ENCODE measurements at regions not wholly inside any gene's neighbourhood (a gene's known extent, or its start where the extent isn't known, plus 50 kb on each side); places are given as distances from the start of the nearest gene placed in this dataset.

DNA sequence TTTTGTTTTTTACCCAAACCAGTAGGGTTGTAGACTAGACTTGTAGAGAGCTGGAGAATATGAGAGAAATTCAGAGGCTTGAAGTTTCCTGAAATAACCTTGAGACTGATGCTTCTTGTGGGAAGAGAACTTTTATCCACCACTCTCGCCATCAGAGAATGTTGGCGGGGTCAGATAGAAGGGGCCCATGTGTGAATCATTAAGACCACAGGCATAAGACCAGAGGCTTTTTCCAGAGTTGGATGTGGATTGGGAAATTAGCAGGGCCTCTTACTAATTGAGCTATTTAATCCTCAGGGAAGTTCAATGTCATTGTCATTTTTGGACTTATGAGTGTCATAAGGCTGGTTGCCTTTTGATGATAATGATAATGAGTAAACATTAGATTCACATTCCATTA lies 246.9 kb upstream of the THRB start:
- H3K79me2 ChIP-seq (ENCODE audit: low read length) = no peaks in the 10 kb centered on the region
- no peak overlapping the region for H3K4me3 ChIP-seq (ENCODE audit: low read length)
- no peaks in the 10 kb centered on the region for H3K27me3 ChIP-seq (ENCODE audit: low read length)

DNA sequence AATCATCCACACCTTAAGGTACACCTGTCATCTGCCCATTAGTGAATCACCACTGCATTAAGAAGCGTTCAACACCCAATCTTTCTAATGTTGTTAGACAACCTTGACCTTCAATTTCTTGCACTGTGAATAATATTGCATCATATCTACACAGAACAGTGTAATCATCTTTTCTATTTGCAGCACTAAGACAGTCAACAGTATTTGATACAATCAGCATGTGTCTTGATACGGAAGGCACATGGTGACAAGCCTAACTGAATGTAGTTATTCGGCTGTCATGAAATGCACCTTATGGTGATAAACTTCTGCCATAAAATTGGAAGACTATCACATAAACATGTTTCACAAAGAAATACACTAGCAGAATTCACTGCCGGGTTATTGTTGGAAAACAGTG lies 253.9 kb upstream of the THRB start:
- Histone ChIP-seq H3K27me3 (ENCODE audit: low read length) (no peaks in the 10 kb centered on the region), H4K20me1 (ENCODE audit: insufficient read depth, low read depth, low read length) (no peaks in the 10 kb centered on the region), H3K9me3 (ENCODE audit: low read length) (no peaks in the 10 kb centered on the region), H3K9me2 (replicated peaks; ENCODE audit: insufficient read depth, low read length) (no peaks in the 10 kb centered on the region), H3K4me2 (ENCODE audit: low read depth, low read length, poor library complexity, severe bottlenecking) (no peak overlapping the region), H3K27ac (ENCODE audit: low read length) (no peak overlapping the region), H2AFZ (ENCODE audit: low read length) (no peak overlapping the region), H3K4me3 (ENCODE audit: low read length) (no peak overlapping the region), H3K79me2 (ENCODE audit: low read length) (no peaks in the 10 kb centered on the region), H3K36me3 (ENCODE audit: insufficient read depth, low read length) (no peaks in the 10 kb centered on the region), H3K9ac (ENCODE audit: low read length) (no peak overlapping the region), H3K4me1 (ENCODE audit: low read length) (no peaks in the 10 kb centered on the region)
- no peak for DNase-seq

More for the DNA sequence above, 246.9 kb upstream of the THRB start:
- no peaks in the 10 kb centered on the region for H4K20me1 ChIP-seq (ENCODE audit: insufficient read depth, low read depth, low read length)
- H3K9me3 ChIP-seq (ENCODE audit: low read length) = no peaks in the 10 kb centered on the region
- H3K27ac ChIP-seq (ENCODE audit: low read length) = no peak overlapping the region
- H3K36me3 ChIP-seq (ENCODE audit: insufficient read depth, low read length) = no peaks in the 10 kb centered on the region
- no peak overlapping the region for H3K9ac ChIP-seq (ENCODE audit: low read length)
- no peak overlapping the region for H3K4me2 ChIP-seq (ENCODE audit: low read depth, low read length, poor library complexity, severe bottlenecking)
- no peak for DNase-seq
- H2AFZ ChIP-seq (ENCODE audit: low read length) = no peak overlapping the region
- no peaks in the 10 kb centered on the region for H3K4me1 ChIP-seq (ENCODE audit: low read length)
- no peaks in the 10 kb centered on the region for H3K9me2 ChIP-seq (replicated peaks; ENCODE audit: insufficient read depth, low read length)

DNA sequence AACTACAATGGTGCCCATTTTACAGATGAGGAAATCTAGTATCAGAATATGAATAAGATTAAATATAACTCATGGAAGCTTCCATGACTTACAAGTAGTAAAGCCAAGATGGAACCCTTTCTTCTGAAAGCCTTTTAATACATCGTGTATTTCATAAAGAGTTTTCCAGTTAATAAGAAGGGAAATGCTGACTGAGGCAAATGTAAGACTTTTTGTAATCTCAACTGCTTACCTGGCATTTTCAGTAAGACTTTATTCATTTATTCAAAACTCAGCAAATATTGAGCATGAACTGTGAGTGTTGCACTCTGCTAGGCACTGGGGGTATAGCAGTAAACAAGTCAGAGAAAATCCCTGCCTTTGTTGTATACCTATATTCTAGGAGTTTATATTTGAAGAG lies 256.4 kb upstream of the THRB start:
- no peaks in the 10 kb centered on the region for H3K27me3 ChIP-seq (ENCODE audit: low read length)
- H4K20me1 ChIP-seq (ENCODE audit: insufficient read depth, low read depth, low read length) = no peaks in the 10 kb centered on the region
- H3K36me3 ChIP-seq (ENCODE audit: insufficient read depth, low read length) = no peaks in the 10 kb centered on the region
- no peak for DNase-seq
- no peak overlapping the region for H3K4me3 ChIP-seq (ENCODE audit: low read length)
- H3K9me2 ChIP-seq (replicated peaks; ENCODE audit: insufficient read depth, low read length) = no peaks in the 10 kb centered on the region
- H3K4me2 ChIP-seq (ENCODE audit: low read depth, low read length, poor library complexity, severe bottlenecking) = no peak overlapping the region
- H2AFZ ChIP-seq (ENCODE audit: low read length) = no peak overlapping the region
- no peak overlapping the region for H3K9ac ChIP-seq (ENCODE audit: low read length)
- H3K9me3 ChIP-seq (ENCODE audit: low read length) = no peaks in the 10 kb centered on the region
- no peaks in the 10 kb centered on the region for H3K4me1 ChIP-seq (ENCODE audit: low read length)
- H3K27ac ChIP-seq (ENCODE audit: low read length) = no peak overlapping the region
- no peaks in the 10 kb centered on the region for H3K79me2 ChIP-seq (ENCODE audit: low read length)

DNA sequence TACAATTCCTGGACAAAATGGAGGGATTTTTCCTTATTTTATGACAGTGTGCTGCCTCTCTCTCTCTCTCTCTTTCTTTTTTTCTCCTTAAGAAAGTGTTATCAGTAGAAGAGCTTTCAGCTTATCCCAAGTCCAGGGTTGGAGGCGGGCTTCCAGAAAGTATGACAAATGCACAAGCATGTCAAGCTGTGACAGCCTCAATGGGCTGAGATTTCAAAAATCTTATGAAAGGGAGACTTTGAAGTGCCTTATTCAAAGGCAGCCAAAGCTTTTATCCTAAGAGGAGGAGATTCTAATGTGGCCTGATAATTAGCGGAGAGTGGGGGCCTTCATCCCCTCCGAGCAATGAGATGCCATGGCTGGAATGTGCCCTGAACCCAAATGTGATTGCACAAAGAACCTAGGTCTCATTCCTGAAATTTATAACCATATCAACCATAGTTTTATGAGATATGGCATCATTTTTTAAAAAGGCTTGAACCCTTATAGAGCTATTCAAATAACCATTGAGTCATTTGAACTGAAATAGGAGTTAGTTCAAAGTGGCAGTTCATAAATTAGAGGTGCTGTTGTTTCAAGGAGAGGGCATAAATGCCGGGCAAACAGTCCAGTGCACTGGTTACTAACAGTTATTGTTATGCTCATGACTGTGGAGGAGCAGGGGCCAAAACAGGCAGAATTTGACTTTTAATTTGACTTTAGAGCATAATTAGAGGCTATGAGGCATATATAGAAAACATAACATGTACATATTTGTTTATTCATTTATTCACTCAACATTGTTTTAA lies 261.6 kb upstream of the THRB start:
- Histone ChIP-seq H3K4me3 (ENCODE audit: low read length) (no peak overlapping the region), H2AFZ (ENCODE audit: low read length) (no peak overlapping the region), H3K27me3 (ENCODE audit: low read length) (no peaks in the 10 kb centered on the region), H3K4me1 (ENCODE audit: low read length) (no peaks in the 10 kb centered on the region), H3K9me2 (replicated peaks; ENCODE audit: insufficient read depth, low read length) (no peaks in the 10 kb centered on the region), H3K9ac (ENCODE audit: low read length) (no peak overlapping the region), H3K79me2 (ENCODE audit: low read length) (no peaks in the 10 kb centered on the region), H3K9me3 (ENCODE audit: low read length) (no peaks in the 10 kb centered on the region), H3K27ac (ENCODE audit: low read length) (no peak overlapping the region), H4K20me1 (ENCODE audit: insufficient read depth, low read depth, low read length) (no peaks in the 10 kb centered on the region), H3K36me3 (ENCODE audit: insufficient read depth, low read length) (no peaks in the 10 kb centered on the region), H3K4me2 (ENCODE audit: low read depth, low read length, poor library complexity, severe bottlenecking) (no peak overlapping the region)
- DNase-seq = no peak

DNA sequence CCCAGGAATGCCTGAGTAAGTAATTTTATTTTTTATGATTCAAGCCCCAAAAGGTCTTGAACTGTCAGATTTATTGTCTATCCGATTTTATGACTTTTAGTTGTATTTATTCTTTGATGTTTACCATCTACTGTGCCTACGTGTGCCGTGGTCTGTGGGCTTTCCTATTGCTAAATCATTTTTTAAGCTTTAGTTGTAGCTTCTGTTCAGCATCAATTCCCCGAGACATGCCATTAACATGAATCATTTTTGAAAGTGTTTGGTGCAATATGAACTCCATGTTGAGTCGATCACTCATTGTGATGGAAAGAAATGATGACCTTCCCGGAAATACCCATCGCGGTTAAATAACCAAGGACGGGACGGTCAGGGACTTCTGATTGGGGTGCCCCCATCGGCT lies 268.7 kb upstream of the THRB start:
- Histone ChIP-seq H3K4me3 (ENCODE audit: low read length) (no peak overlapping the region), H2AFZ (ENCODE audit: low read length) (no peak overlapping the region), H3K9me2 (replicated peaks; ENCODE audit: insufficient read depth, low read length) (no peaks in the 10 kb centered on the region), H3K79me2 (ENCODE audit: low read length) (no peaks in the 10 kb centered on the region), H3K27me3 (ENCODE audit: low read length) (no peaks in the 10 kb centered on the region), H3K4me2 (ENCODE audit: low read depth, low read length, poor library complexity, severe bottlenecking) (no peak overlapping the region), H3K36me3 (ENCODE audit: insufficient read depth, low read length) (no peaks in the 10 kb centered on the region), H3K9me3 (ENCODE audit: low read length) (no peaks in the 10 kb centered on the region), H3K9ac (ENCODE audit: low read length) (no peak overlapping the region), H4K20me1 (ENCODE audit: insufficient read depth, low read depth, low read length) (no peaks in the 10 kb centered on the region), H3K27ac (ENCODE audit: low read length) (no peak overlapping the region), H3K4me1 (ENCODE audit: low read length) (no peaks in the 10 kb centered on the region)
- no peak for DNase-seq

DNA sequence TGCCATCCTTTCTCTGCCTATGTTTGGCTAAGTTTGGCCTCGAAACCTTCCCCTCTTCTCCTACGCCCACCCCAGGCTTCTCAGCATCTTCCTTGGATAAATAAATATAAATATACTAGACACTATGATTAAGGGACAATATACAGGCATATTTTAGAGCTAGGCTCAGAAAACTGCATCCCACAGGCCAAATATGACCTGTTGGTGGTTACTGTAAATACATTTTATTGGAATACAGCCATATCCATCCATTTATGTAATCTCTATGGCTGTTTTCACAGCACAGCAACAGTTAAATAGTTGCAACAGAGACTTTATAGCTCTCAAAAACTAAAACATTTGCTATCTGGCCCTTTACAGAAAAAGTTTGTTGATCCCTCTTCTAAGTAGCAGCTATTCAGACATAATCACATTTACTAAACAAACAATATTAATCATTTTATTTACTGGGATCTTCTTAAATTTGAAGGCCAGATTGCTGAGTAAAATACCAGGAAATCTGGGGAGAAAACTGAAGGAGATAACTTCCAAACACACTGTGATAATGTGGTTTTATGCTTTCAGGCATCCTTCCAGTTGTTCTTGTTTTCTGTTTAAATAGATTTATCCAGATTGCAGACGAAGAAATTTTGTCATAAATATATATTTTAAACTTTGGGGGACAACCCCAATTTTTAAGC lies 269.7 kb upstream of the THRB start:
- Histone ChIP-seq H3K9me2 (replicated peaks; ENCODE audit: insufficient read depth, low read length) (no peaks in the 10 kb centered on the region), H3K36me3 (ENCODE audit: insufficient read depth, low read length) (no peaks in the 10 kb centered on the region), H2AFZ (ENCODE audit: low read length) (no peak overlapping the region), H3K27ac (ENCODE audit: low read length) (no peak overlapping the region), H4K20me1 (ENCODE audit: insufficient read depth, low read depth, low read length) (no peaks in the 10 kb centered on the region), H3K79me2 (ENCODE audit: low read length) (no peaks in the 10 kb centered on the region), H3K27me3 (ENCODE audit: low read length) (no peaks in the 10 kb centered on the region), H3K4me2 (ENCODE audit: low read depth, low read length, poor library complexity, severe bottlenecking) (no peak overlapping the region), H3K4me1 (ENCODE audit: low read length) (no peaks in the 10 kb centered on the region), H3K9ac (ENCODE audit: low read length) (no peak overlapping the region), H3K4me3 (ENCODE audit: low read length) (no peak overlapping the region), H3K9me3 (ENCODE audit: low read length) (no peaks in the 10 kb centered on the region)
- no peak for DNase-seq

DNA sequence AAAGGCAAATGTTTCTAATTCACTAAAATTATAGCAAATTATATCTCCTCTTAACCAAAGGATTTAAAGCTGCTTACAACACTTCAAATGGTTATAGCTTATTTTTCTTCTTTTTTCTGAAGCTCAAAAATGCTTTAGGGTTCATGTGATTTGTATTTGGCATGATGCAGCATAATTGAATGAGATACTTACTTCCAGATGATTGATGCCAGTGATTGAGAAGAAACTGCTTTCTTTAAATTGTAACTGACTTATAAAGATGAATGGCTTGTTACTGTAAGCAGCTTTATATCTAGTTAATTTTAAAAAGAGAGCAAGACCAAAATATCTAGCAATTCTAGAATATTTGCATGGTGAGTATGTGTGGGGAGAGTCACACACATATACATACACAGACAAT lies 270.7 kb upstream of the THRB start:
- no peaks in the 10 kb centered on the region for H4K20me1 ChIP-seq (ENCODE audit: insufficient read depth, low read depth, low read length)
- no peaks in the 10 kb centered on the region for H3K4me1 ChIP-seq (ENCODE audit: low read length)
- H3K27me3 ChIP-seq (ENCODE audit: low read length) = no peaks in the 10 kb centered on the region
- H3K79me2 ChIP-seq (ENCODE audit: low read length) = no peaks in the 10 kb centered on the region
- H3K9me2 ChIP-seq (replicated peaks; ENCODE audit: insufficient read depth, low read length) = no peaks in the 10 kb centered on the region
- no peaks in the 10 kb centered on the region for H3K36me3 ChIP-seq (ENCODE audit: insufficient read depth, low read length)
- H3K9ac ChIP-seq (ENCODE audit: low read length) = no peak overlapping the region
- no peak overlapping the region for H3K4me2 ChIP-seq (ENCODE audit: low read depth, low read length, poor library complexity, severe bottlenecking)
- no peak for DNase-seq
- no peak overlapping the region for H3K4me3 ChIP-seq (ENCODE audit: low read length)
- H3K27ac ChIP-seq (ENCODE audit: low read length) = no peak overlapping the region
- no peaks in the 10 kb centered on the region for H3K9me3 ChIP-seq (ENCODE audit: low read length)
- no peak overlapping the region for H2AFZ ChIP-seq (ENCODE audit: low read length)

DNA sequence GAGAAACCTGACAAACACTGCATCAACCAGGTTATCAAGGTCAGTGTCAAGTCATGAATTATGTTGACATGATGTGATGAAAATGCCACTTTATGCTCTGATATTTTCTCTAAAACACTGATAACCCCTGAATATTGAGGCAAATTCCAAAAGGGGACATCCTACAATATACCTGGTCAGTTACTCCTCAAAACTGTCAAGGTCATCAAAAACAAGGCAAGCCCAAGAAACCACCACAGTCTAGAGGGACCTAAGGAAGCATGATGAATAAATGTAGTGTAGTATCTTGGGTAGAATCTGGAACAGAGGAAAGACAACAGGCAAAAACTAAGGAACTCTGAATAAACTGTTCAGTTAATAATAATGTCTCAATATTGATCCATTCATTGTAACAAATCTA lies 275.3 kb upstream of the THRB start:
- Histone ChIP-seq H3K9ac (ENCODE audit: low read length) (no peak overlapping the region), H3K4me2 (ENCODE audit: low read depth, low read length, poor library complexity, severe bottlenecking) (no peak overlapping the region), H3K27ac (ENCODE audit: low read length) (no peak overlapping the region), H2AFZ (ENCODE audit: low read length) (no peak overlapping the region), H3K9me3 (ENCODE audit: low read length) (no peaks in the 10 kb centered on the region), H3K79me2 (ENCODE audit: low read length) (no peaks in the 10 kb centered on the region), H3K36me3 (ENCODE audit: insufficient read depth, low read length) (no peaks in the 10 kb centered on the region), H3K9me2 (replicated peaks; ENCODE audit: insufficient read depth, low read length) (no peaks in the 10 kb centered on the region), H4K20me1 (ENCODE audit: insufficient read depth, low read depth, low read length) (no peaks in the 10 kb centered on the region), H3K27me3 (ENCODE audit: low read length) (no peaks in the 10 kb centered on the region), H3K4me3 (ENCODE audit: low read length) (no peak overlapping the region), H3K4me1 (ENCODE audit: low read length) (no peaks in the 10 kb centered on the region)
- no peak for DNase-seq
